GM12873 (cell line): ENCODE measurements at regions not wholly inside any gene's neighbourhood (a gene's known extent, or its start where the extent isn't known, plus 50 kb on each side); places are given as distances from the start of the nearest gene placed in this dataset.

Experiments
- CTCF ChIP-seq: IDR thresholded peaks from 2 replicates; pipeline ENCODE4 v1.5.1; 2012; ENCODE audit warnings: low read depth, mild to moderate bottlenecking, moderate library complexity, low read length, control low read depth; ENCODE audit not compliant: insufficient read depth; ENCODE audit errors: missing control alignments

GRCh38 chr12:65668981-65669695 is 155.1 kb upstream of the HMGA2 start:
- TF ChIP-seq CTCF = no peak

GRCh38 chr12:65670775-65671174 is 153.5 kb upstream of the HMGA2 start:
- no peak for TF ChIP-seq CTCF

GRCh38 chr12:65672441-65672840 is 151.8 kb upstream of the HMGA2 start:
- no peak for TF ChIP-seq CTCF

GRCh38 chr12:65673156-65673690 is 151.1 kb upstream of the HMGA2 start:
- TF ChIP-seq CTCF = no peak

GRCh38 chr12:65673732-65674131 is 150.6 kb upstream of the HMGA2 start:
- no peak for TF ChIP-seq CTCF

GRCh38 chr12:65675141-65675621 is 149.1 kb upstream of the HMGA2 start:
- no peak for TF ChIP-seq CTCF

- no peak for TF ChIP-seq CTCF
Measured at GRCh38 chr12:65681226-65681625, 143.1 kb upstream of the HMGA2 start.
